ENCODE measurements at regions not wholly inside any gene's neighbourhood (a gene's known extent, or its start where the extent isn't known, plus 50 kb on each side); places are given as distances from the start of the nearest gene placed in this dataset.

DNA sequence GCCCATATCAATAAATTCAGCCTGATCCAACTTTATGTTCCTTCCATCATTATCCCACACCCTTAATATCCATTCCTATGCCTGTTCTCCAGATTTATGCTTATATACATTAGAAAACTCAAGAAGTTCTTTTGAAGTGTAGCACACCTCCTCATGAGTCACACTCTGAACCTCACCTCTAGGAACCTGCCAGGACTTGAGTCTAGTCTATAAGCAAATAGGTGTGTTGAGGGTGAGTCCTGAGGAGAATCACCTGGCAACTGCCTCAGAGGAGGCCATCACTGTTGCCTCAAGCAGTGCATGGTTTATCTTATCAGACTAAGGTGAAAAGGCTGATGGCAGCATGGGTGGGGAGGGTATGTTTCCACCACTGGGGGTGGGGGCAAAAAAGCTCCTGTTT lies 496.7 kb downstream of the C6orf118 start:
- TF ChIP-seq POLR2A (IDR thresholded peaks at IDR 0.05) (no peak), EP300 (IDR thresholded peaks at IDR 0.05; ENCODE audit: low read depth) (no peak), POLR2AphosphoS5 (IDR thresholded peaks at IDR 0.05) (no peak)
- TF ChIP-seq, protein P1, sequence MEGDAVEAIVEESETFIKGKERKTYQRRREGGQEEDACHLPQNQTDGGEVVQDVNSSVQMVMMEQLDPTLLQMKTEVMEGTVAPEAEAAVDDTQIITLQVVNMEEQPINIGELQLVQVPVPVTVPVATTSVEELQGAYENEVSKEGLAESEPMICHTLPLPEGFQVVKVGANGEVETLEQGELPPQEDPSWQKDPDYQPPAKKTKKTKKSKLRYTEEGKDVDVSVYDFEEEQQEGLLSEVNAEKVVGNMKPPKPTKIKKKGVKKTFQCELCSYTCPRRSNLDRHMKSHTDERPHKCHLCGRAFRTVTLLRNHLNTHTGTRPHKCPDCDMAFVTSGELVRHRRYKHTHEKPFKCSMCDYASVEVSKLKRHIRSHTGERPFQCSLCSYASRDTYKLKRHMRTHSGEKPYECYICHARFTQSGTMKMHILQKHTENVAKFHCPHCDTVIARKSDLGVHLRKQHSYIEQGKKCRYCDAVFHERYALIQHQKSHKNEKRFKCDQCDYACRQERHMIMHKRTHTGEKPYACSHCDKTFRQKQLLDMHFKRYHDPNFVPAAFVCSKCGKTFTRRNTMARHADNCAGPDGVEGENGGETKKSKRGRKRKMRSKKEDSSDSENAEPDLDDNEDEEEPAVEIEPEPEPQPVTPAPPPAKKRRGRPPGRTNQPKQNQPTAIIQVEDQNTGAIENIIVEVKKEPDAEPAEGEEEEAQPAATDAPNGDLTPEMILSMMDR (IDR thresholded peaks at IDR 0.05): no peak

DNA sequence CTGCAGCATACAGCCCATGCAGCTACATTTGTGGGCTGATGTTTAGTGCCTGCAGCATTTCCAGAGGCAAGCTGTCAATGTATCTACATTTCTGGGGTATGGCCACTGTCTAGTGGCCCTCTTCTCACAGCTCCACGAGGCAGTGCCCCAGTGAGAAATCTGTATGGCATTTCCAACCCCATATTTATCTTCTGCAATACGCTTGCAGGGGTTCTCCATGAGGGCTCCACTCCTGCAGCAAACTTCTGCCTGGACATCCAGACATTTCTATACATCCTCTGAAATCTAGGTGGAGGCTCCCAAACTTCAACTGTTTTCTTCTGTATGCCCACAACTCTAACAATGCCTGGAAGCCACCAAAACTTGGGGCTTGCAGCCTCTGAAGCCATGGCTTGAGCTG lies 502.3 kb downstream of the C6orf118 start:
- 44% methylated on average over 2 of the region's 2 CpGs; no CpG with 5 or more reads in 1 of the 2 donors for WGBS, 2 donors (ENCODE audit: low coverage in 1 of 2)
- H3K9me3 ChIP-seq: peaks cover 6% of the 10 kb centered on the region in 2 donors
- no peak for DNase-seq
- no peak for TF ChIP-seq POLR2A (IDR thresholded peaks at IDR 0.05)
- no peak for TF ChIP-seq EP300 (IDR thresholded peaks at IDR 0.05; ENCODE audit: low read depth)
- no peak for TF ChIP-seq POLR2AphosphoS5 (IDR thresholded peaks at IDR 0.05)
- TF ChIP-seq, protein P1 (IDR thresholded peaks at IDR 0.05): no peak
- no peaks in the 10 kb centered on the region for H3K36me3 ChIP-seq
- H3K4me3 ChIP-seq: no peak overlapping the region
- H3K27me3 ChIP-seq: no peaks in the 10 kb centered on the region
- no peak overlapping the region for H3K27ac ChIP-seq
- in situ Hi-C loops (cut with MboI; ENCODE audit: low pct_ligation_motif_present in 1 of 4, low pct_unique_long_range_greater_than_20kb in 1 of 4, low sequenced_read_pairs in 3 of 4) (no loop called here), intact Hi-C loops (cut with DNase I; ENCODE audit: low total_unique reads) (no loop called here)
- no peaks in the 10 kb centered on the region for H3K4me1 ChIP-seq

More for the DNA sequence above, 496.7 kb downstream of the C6orf118 start:
- in situ Hi-C loops (cut with MboI; ENCODE audit: low pct_ligation_motif_present in 1 of 4, low pct_unique_long_range_greater_than_20kb in 1 of 4, low sequenced_read_pairs in 3 of 4): no loop called here
- H3K4me1 ChIP-seq: no peaks in the 10 kb centered on the region
- no peak for DNase-seq
- H3K27me3 ChIP-seq: no peaks in the 10 kb centered on the region
- intact Hi-C loops (cut with DNase I; ENCODE audit: low total_unique reads): no loop called here
- no peaks in the 10 kb centered on the region for H3K36me3 ChIP-seq
- no peak overlapping the region for H3K4me3 ChIP-seq
- H3K27ac ChIP-seq: no peak overlapping the region
- no peaks in the 10 kb centered on the region for H3K9me3 ChIP-seq

DNA sequence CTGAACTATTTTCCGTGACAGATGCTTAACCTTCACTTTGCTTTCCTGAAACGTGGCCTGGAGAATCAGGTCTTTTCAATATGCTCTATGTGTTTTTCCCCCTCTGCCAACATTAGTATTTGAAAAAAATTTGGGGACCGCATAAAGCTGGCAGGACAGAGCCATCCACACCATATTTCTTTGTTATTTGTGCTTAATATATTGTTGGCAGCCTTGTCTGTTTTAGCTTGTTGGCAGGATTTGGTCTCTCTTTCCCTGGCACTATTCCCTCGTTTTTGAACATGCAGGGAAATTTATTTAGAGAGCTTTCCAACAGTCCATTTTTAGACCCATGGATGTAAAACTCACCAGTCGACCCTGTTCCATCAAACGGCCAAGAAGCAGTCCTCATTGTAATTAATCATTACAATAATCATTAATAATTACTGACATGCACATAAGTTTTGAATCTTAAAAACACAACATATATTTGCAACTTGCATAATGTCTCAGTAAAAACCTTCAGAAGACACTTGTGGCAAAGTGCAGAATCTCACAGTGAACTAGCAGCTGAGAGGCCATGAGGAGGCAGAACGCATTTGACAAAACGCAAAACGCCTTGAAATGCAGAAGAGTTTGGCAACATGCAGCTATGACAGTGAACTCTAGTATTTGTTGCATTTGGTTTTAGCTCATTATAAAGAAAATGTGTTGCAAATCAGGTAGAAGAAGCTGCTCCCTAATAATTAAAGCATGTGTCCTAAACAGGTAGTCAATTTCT lies 514.2 kb downstream of the C6orf118 start:
- Histone ChIP-seq H3K9me3 (no peaks in the 10 kb centered on the region), H3K4me1 (no peaks in the 10 kb centered on the region), H3K4me3 (no peak overlapping the region), H3K27ac (no peak overlapping the region), H3K36me3 (no peaks in the 10 kb centered on the region), H3K27me3 (no peaks in the 10 kb centered on the region)
- in situ Hi-C loops (cut with MboI; ENCODE audit: low pct_ligation_motif_present in 1 of 4, low pct_unique_long_range_greater_than_20kb in 1 of 4, low sequenced_read_pairs in 3 of 4) (no loop called here), intact Hi-C loops (cut with DNase I; ENCODE audit: low total_unique reads) (no loop called here)
- DNase-seq: no peak
- 54 to 70% methylated on average over 8 to 9 of the region's 9 CpGs for WGBS, 2 donors (ENCODE audit: low coverage in 1 of 2)
- TF ChIP-seq POLR2A (IDR thresholded peaks at IDR 0.05): no peak
- TF ChIP-seq EP300 (IDR thresholded peaks at IDR 0.05; ENCODE audit: low read depth): no peak
- TF ChIP-seq, protein P1 (IDR thresholded peaks at IDR 0.05): no peak
- TF ChIP-seq POLR2AphosphoS5 (IDR thresholded peaks at IDR 0.05): no peak

DNA sequence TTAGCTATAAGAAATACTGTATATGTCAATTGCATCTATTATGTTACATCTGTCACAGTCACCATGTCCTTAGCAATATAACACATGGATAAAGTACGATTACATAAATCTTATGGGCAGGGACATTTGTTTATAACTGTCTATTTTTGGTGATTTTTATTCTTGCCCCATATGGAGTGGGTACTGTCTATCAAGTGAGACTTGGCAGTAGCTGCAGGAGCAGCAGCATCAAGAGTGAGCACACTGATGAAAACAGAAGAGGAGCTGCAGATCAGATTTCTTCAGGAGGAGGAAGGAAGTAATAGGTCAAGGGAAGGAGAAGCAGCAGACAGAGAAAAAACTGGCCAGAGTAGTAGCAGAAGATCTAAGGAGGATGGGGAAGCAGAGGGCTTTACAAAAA lies 516.7 kb downstream of the C6orf118 start:
- no peaks in the 10 kb centered on the region for H3K36me3 ChIP-seq
- no peak for DNase-seq
- no peaks in the 10 kb centered on the region for H3K4me1 ChIP-seq
- H3K4me3 ChIP-seq: no peak overlapping the region
- H3K27me3 ChIP-seq: no peaks in the 10 kb centered on the region
- no peaks in the 10 kb centered on the region for H3K9me3 ChIP-seq
- TF ChIP-seq, protein P1 (IDR thresholded peaks at IDR 0.05): no peak
- TF ChIP-seq POLR2AphosphoS5 (IDR thresholded peaks at IDR 0.05): no peak
- TF ChIP-seq EP300 (IDR thresholded peaks at IDR 0.05; ENCODE audit: low read depth): no peak
- TF ChIP-seq POLR2A (IDR thresholded peaks at IDR 0.05): no peak
- WGBS, 2 donors (ENCODE audit: low coverage in 1 of 2): 54 to 82% methylated on average over 1 of the region's 1 CpG
- no peak overlapping the region for H3K27ac ChIP-seq
- intact Hi-C loops (cut with DNase I; ENCODE audit: low total_unique reads): no loop called here
- in situ Hi-C loops (cut with MboI; ENCODE audit: low pct_ligation_motif_present in 1 of 4, low pct_unique_long_range_greater_than_20kb in 1 of 4, low sequenced_read_pairs in 3 of 4): no loop called here
